Panc1 (cell line): ENCODE measurements at regions not wholly inside any gene's neighbourhood (a gene's known extent, or its start where the extent isn't known, plus 50 kb on each side); places are given as distances from the start of the nearest gene placed in this dataset.

Experiments used
- ATAC-seq: fragments of 200-7000 bp; cut with Tn5 transposase; 2 replicates; pipeline ENCODE4 v1.9.1; 2020; ENCODE audit warnings: mild to moderate bottlenecking, moderate library complexity
- BruUV-seq: library from RNA; stranded (reverse); fragments of 400-500 nt; replicated peaks from 2 replicates; lab custom pipeline; 2021; lab: Mats Ljungman, UMichigan
- CTCF ChIA-PET: fragments of 300-600 bp; sonication (Branson Sonifier 250); formaldehyde crosslinking; loops from one replicate; lab custom pipeline; 2022; ENCODE audit warnings: antibody characterized with exemption; lab: Charles Lee
- POLR2A ChIA-PET: fragments of 300-600 bp; sonication (Branson Sonifier 250); formaldehyde crosslinking; loops from one replicate; lab custom pipeline; 2022; ENCODE audit warnings: antibody characterized with exemption; lab: Charles Lee
- DNase-seq: peaks from one replicate; pipeline ENCODE4 v3.0.0-alpha.2; 2010; ENCODE audit warnings: low read depth, low spot score
- H3K27ac ChIP-seq: 2 replicates; pipeline ENCODE4 v1.5.1; 2011; ENCODE audit warnings: mild to moderate bottlenecking, low read length, inconsistent platforms
- H3K27me3 ChIP-seq: fragments of 200-500 bp; sonication (Bioruptor generic); 2 replicates; pipeline ENCODE4 v1.6.0; 2014; ENCODE audit warnings: low read length, inconsistent platforms; ENCODE audit not compliant: control insufficient read depth, insufficient read depth
- H3K36me3 ChIP-seq: fragments of 200-500 bp; sonication (Bioruptor generic); 2 replicates; pipeline ENCODE4 v1.5.1; 2014; ENCODE audit warnings: inconsistent platforms, mild to moderate bottlenecking, low read length, moderate library complexity; ENCODE audit not compliant: control insufficient read depth, insufficient read depth
- H3K4me1 ChIP-seq: 2 replicates; pipeline ENCODE4 v1.5.1; 2011; ENCODE audit warnings: inconsistent platforms, mild to moderate bottlenecking, low read length, moderate library complexity; ENCODE audit not compliant: control insufficient read depth, insufficient read depth
- H3K4me3 ChIP-seq, 2 experiments: 2 replicates each; pipeline ENCODE4 v1.5.1; 2011 to 2012; ENCODE audit warnings: low read depth in 2 of 2, low read length in 2 of 2, mild to moderate bottlenecking in 2 of 2, inconsistent platforms in 1 of 2, moderate library complexity in 1 of 2
- H3K9me3 ChIP-seq: fragments of 200-500 bp; sonication (Bioruptor generic); 2 replicates; pipeline ENCODE4 v1.5.1; 2014; ENCODE audit warnings: low read depth, mild to moderate bottlenecking, inconsistent platforms, low read length, moderate library complexity; ENCODE audit not compliant: control insufficient read depth, insufficient read depth
- CTCF ChIP-seq: fragments of 450-650 bp; IDR thresholded peaks from 2 replicates; pipeline ENCODE4 v1.5.1; 2017; ENCODE audit warnings: mild to moderate bottlenecking
- POLR2AphosphoS5 ChIP-seq: IDR thresholded peaks from 2 replicates; pipeline ENCODE4 v1.6.1; 2012; ENCODE audit warnings: mild to moderate bottlenecking, low read depth, low read length, moderate library complexity
- REST ChIP-seq, 2 experiments: IDR thresholded peaks; 2 replicates each; pipeline ENCODE4 v1.6.1; 2011 to 2012; ENCODE audit warnings: low read depth in 2 of 2, control low read depth in 1 of 2, low read length in 1 of 2, mild to moderate bottlenecking in 1 of 2, moderate library complexity in 1 of 2; ENCODE audit not compliant: insufficient read depth in 1 of 2
- SIN3A ChIP-seq: IDR thresholded peaks from 2 replicates; pipeline ENCODE4 v1.6.1; 2012; ENCODE audit warnings: low read depth, mild to moderate bottlenecking, low read length, moderate library complexity, borderline replicate concordance; ENCODE audit not compliant: insufficient read depth
- TCF7L2 ChIP-seq: IDR thresholded peaks from 2 replicates; pipeline ENCODE4 v1.6.1; 2011; ENCODE audit warnings: mild to moderate bottlenecking, low read depth, low read length, inconsistent platforms
- in situ Hi-C: cut with HindIII; loops from 2 replicates; pipeline ENCODE4 v1.10.0; 2016; ENCODE audit warnings: low sequenced_read_pairs, low pct_unique_long_range_greater_than_20kb
- intact Hi-C: fragments of 100-400 bp; cut with micrococcal nuclease; formaldehyde crosslinking; loops from one replicate; pipeline ENCODE4 v1.10.0; 2022; ENCODE audit not compliant: unreplicated experiment

GRCh38 chr2:195508139-195508455 lies 148.9 kb upstream of the SLC39A10 start:
- CTCF ChIA-PET = interaction anchor here (0.6 kb wide), 1 partner anchor 66 kb away, joined by 4 read pairs; no protein-coding TSS in a partner anchor
- intact Hi-C loops = no loop called here
- POLR2A ChIA-PET = no interaction called here
- BruUV-seq = no TSS peak
- no peak for DNase-seq
- no peak for ATAC-seq
- H3K4me3 ChIP-seq = no peak overlapping the region
- TF ChIP-seq POLR2AphosphoS5 (no peak), TCF7L2 (no peak), CTCF (no peak), REST (IDR thresholded peaks at IDR 0.05; ENCODE audit: insufficient read depth in 1 of 2, low read depth in 2 of 2, low read length in 1 of 2) (no peak), SIN3A (no peak)
- H3K9me3 ChIP-seq = no peaks in the 10 kb centered on the region
- in situ Hi-C loops = no loop called here
- no peak overlapping the region for H3K27ac ChIP-seq
- H3K27me3 ChIP-seq = no peaks in the 10 kb centered on the region
- no peaks in the 10 kb centered on the region for H3K4me1 ChIP-seq
- no peaks in the 10 kb centered on the region for H3K36me3 ChIP-seq

GRCh38 chr2:195507447-195508138 lies 149.4 kb upstream of the SLC39A10 start:
- no peaks in the 10 kb centered on the region for H3K27me3 ChIP-seq
- in situ Hi-C loops (no loop called here), intact Hi-C loops (no loop called here)
- BruUV-seq = no TSS peak
- no peaks in the 10 kb centered on the region for H3K9me3 ChIP-seq
- H3K36me3 ChIP-seq = no peaks in the 10 kb centered on the region
- TF ChIP-seq SIN3A (no peak), CTCF (no peak), TCF7L2 (no peak), POLR2AphosphoS5 (no peak), REST (IDR thresholded peaks at IDR 0.05; ENCODE audit: insufficient read depth in 1 of 2, low read depth in 2 of 2, low read length in 1 of 2) (no peak)
- no peak for ATAC-seq
- CTCF ChIA-PET = no interaction called here
- no peaks in the 10 kb centered on the region for H3K4me1 ChIP-seq
- no peak overlapping the region for H3K27ac ChIP-seq
- DNase-seq = no peak
- no peak overlapping the region for H3K4me3 ChIP-seq
- POLR2A ChIA-PET = no interaction called here
